Liver (tissue), 3 donors: ENCODE measurements at regions not wholly inside any gene's neighbourhood (a gene's known extent, or its start where the extent isn't known, plus 50 kb on each side); places are given as distances from the start of the nearest gene placed in this dataset.

Source experiments
- FOXA2 ChIP-seq: IDR thresholded peaks from 2 replicates; pipeline ENCODE4 v1.6.1; 2016; ENCODE audit warnings: antibody characterized with exemption
- GABPA ChIP-seq, 2 donors: IDR thresholded peaks in 1 of 2; conservative IDR thresholded peaks in 1 of 2; 2 replicates each; pipeline ENCODE4 v1.6.1; 2016; ENCODE audit warnings: antibody characterized with exemption in 2 of 2, mild to moderate bottlenecking in 1 of 2, moderate library complexity in 1 of 2
- HNF4A ChIP-seq, 2 donors: conservative IDR thresholded peaks; 2 replicates each; pipeline ENCODE4 v1.6.1; 2016; ENCODE audit warnings: antibody characterized with exemption in 2 of 2, mild to moderate bottlenecking in 2 of 2
- RAD21 ChIP-seq, 2 donors: IDR thresholded peaks; 2 replicates each; pipeline ENCODE4 v1.6.1; 2016; ENCODE audit warnings: antibody characterized with exemption in 2 of 2, mild to moderate bottlenecking in 2 of 2
- RXRA ChIP-seq, 2 donors: IDR thresholded peaks; 2 replicates each; pipeline ENCODE4 v1.6.1; 2017 to 2018; ENCODE audit warnings: antibody characterized with exemption in 2 of 2, mild to moderate bottlenecking in 1 of 2
- SP1 ChIP-seq: IDR thresholded peaks from 2 replicates; pipeline ENCODE4 v1.6.1; 2018; ENCODE audit warnings: antibody characterized with exemption, mild to moderate bottlenecking
- TAF1 ChIP-seq: conservative IDR thresholded peaks from 2 replicates; pipeline ENCODE4 v1.6.1; 2016; ENCODE audit warnings: antibody characterized with exemption, mild to moderate bottlenecking
- YY1 ChIP-seq: IDR thresholded peaks from 2 replicates; pipeline ENCODE4 v1.6.1; 2016; ENCODE audit warnings: antibody characterized with exemption, mild to moderate bottlenecking
- TF ChIP-seq, protein P1 (sequence below): fragments of 150-350 bp; IDR thresholded peaks from 2 replicates; pipeline ENCODE4 v1.5.1; 2017; ENCODE audit warnings: improper control_type of control experiment, low read depth, low read length; ENCODE audit not compliant: missing input control
- TF ChIP-seq, protein P2 (sequence below): IDR thresholded peaks from 2 replicates; pipeline ENCODE4 v1.6.1; 2016; ENCODE audit warnings: antibody characterized with exemption
- TF ChIP-seq, protein P3 (sequence below): IDR thresholded peaks from 2 replicates; pipeline ENCODE4 v1.6.1; 2016; ENCODE audit warnings: antibody characterized with exemption
- TF ChIP-seq, protein P4 (sequence below): IDR thresholded peaks from 2 replicates; pipeline ENCODE4 v1.6.1; 2016; ENCODE audit warnings: antibody characterized with exemption, mild to moderate bottlenecking
- TF ChIP-seq, protein P5 (sequence below): IDR thresholded peaks from 2 replicates; pipeline ENCODE4 v1.6.1; 2016; ENCODE audit warnings: antibody characterized with exemption
- donor health status: healthy.
- donor health status: healthy.

DNA sequence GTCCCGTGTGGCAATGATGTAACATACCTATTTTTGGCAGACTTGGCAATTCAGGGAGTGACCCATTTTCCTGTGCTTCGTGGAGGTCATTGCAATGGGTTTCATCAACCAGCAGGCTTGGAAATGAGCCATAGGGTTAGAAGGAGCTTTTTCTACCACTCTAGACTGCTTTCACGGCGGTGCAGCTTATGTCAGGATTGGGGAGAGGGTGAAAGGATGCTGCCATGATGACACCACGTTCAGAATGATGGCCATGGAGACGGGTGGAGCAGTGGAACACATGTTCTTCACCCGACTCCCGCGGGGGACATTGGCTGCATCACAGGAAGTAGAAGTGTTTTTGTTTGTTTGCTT lies 220.2 kb downstream of the EMX2 start:
- TF ChIP-seq, protein P1, sequence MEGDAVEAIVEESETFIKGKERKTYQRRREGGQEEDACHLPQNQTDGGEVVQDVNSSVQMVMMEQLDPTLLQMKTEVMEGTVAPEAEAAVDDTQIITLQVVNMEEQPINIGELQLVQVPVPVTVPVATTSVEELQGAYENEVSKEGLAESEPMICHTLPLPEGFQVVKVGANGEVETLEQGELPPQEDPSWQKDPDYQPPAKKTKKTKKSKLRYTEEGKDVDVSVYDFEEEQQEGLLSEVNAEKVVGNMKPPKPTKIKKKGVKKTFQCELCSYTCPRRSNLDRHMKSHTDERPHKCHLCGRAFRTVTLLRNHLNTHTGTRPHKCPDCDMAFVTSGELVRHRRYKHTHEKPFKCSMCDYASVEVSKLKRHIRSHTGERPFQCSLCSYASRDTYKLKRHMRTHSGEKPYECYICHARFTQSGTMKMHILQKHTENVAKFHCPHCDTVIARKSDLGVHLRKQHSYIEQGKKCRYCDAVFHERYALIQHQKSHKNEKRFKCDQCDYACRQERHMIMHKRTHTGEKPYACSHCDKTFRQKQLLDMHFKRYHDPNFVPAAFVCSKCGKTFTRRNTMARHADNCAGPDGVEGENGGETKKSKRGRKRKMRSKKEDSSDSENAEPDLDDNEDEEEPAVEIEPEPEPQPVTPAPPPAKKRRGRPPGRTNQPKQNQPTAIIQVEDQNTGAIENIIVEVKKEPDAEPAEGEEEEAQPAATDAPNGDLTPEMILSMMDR: no peak
- TF ChIP-seq TAF1 (no peak), GABPA (IDR thresholded peaks at IDR 0.05 in 1 of 2, conservative IDR thresholded peaks at IDR 0.05 in 1 of 2) (no peak), RAD21 (IDR thresholded peaks at IDR 0.05) (no peak), YY1 (no peak), FOXA2 (no peak), HNF4A (conservative IDR thresholded peaks at IDR 0.05) (no peak), SP1 (no peak), RXRA (IDR thresholded peaks at IDR 0.05) (peak; percentile 26 to 28)
- TF ChIP-seq, protein P2, sequence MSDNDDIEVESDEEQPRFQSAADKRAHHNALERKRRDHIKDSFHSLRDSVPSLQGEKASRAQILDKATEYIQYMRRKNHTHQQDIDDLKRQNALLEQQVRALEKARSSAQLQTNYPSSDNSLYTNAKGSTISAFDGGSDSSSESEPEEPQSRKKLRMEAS: no peak
- TF ChIP-seq, protein P3, sequence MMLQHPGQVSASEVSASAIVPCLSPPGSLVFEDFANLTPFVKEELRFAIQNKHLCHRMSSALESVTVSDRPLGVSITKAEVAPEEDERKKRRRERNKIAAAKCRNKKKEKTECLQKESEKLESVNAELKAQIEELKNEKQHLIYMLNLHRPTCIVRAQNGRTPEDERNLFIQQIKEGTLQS: peak; percentile 68
- TF ChIP-seq, protein P4, sequence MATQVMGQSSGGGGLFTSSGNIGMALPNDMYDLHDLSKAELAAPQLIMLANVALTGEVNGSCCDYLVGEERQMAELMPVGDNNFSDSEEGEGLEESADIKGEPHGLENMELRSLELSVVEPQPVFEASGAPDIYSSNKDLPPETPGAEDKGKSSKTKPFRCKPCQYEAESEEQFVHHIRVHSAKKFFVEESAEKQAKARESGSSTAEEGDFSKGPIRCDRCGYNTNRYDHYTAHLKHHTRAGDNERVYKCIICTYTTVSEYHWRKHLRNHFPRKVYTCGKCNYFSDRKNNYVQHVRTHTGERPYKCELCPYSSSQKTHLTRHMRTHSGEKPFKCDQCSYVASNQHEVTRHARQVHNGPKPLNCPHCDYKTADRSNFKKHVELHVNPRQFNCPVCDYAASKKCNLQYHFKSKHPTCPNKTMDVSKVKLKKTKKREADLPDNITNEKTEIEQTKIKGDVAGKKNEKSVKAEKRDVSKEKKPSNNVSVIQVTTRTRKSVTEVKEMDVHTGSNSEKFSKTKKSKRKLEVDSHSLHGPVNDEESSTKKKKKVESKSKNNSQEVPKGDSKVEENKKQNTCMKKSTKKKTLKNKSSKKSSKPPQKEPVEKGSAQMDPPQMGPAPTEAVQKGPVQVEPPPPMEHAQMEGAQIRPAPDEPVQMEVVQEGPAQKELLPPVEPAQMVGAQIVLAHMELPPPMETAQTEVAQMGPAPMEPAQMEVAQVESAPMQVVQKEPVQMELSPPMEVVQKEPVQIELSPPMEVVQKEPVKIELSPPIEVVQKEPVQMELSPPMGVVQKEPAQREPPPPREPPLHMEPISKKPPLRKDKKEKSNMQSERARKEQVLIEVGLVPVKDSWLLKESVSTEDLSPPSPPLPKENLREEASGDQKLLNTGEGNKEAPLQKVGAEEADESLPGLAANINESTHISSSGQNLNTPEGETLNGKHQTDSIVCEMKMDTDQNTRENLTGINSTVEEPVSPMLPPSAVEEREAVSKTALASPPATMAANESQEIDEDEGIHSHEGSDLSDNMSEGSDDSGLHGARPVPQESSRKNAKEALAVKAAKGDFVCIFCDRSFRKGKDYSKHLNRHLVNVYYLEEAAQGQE: no peak
- TF ChIP-seq, protein P5, sequence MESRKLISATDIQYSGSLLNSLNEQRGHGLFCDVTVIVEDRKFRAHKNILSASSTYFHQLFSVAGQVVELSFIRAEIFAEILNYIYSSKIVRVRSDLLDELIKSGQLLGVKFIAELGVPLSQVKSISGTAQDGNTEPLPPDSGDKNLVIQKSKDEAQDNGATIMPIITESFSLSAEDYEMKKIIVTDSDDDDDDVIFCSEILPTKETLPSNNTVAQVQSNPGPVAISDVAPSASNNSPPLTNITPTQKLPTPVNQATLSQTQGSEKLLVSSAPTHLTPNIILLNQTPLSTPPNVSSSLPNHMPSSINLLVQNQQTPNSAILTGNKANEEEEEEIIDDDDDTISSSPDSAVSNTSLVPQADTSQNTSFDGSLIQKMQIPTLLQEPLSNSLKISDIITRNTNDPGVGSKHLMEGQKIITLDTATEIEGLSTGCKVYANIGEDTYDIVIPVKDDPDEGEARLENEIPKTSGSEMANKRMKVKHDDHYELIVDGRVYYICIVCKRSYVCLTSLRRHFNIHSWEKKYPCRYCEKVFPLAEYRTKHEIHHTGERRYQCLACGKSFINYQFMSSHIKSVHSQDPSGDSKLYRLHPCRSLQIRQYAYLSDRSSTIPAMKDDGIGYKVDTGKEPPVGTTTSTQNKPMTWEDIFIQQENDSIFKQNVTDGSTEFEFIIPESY: no peak
